Ovary (tissue), 7 donors: ENCODE measurements at regions not wholly inside any gene's neighbourhood (a gene's known extent, or its start where the extent isn't known, plus 50 kb on each side); places are given as distances from the start of the nearest gene placed in this dataset.

Experiments
- DNase-seq, 5 donors: peaks; one replicate each; pipeline ENCODE4 v3.0.0-alpha.2; 2019 to 2020
- H3K27ac ChIP-seq, 2 donors: fragments of 200-600 bp; one replicate each; pipeline versions ENCODE4 v1.5.1 to v1.8.0; 2019 to 2022
- H3K27me3 ChIP-seq: fragments of 200-600 bp; one replicate; pipeline ENCODE4 v1.8.0; 2022
- H3K36me3 ChIP-seq: fragments of 200-600 bp; sonication (generic); one replicate; pipeline ENCODE4 v1.5.1; 2019
- H3K4me1 ChIP-seq: one replicate; pipeline ENCODE4 v1.8.1; 2013; ENCODE audit warnings: mild to moderate bottlenecking, moderate library complexity; ENCODE audit not compliant: insufficient read depth
- H3K4me3 ChIP-seq: fragments of 200-600 bp; sonication (generic); one replicate; pipeline ENCODE4 v1.5.1; 2017
- H3K9me3 ChIP-seq, 2 donors: fragments of 200-600 bp in 1 of 2; sonication (generic) in 1 of 2; one replicate each; pipeline versions ENCODE4 v1.5.1 to v1.8.1; 2013 to 2019; ENCODE audit warnings: mild to moderate bottlenecking in 1 of 2, moderate library complexity in 1 of 2
- CTCF ChIP-seq, 3 donors: fragments of 450-650 bp in 2 of 3; fragments of 200-600 bp in 1 of 3; IDR thresholded peaks; one replicate each; pipeline versions ENCODE4 v1.5.1 to v1.8.0; 2016 to 2022; ENCODE audit warnings: antibody characterized with exemption in 3 of 3, mild to moderate bottlenecking in 1 of 3
- EP300 ChIP-seq: sonication (generic); formaldehyde crosslinking; IDR thresholded peaks from one replicate; pipeline ENCODE4 v1.6.1; 2017; ENCODE audit warnings: antibody characterized with exemption
- POLR2A ChIP-seq: fragments of 450-650 bp; IDR thresholded peaks from one replicate; pipeline ENCODE4 v1.6.1; 2017; ENCODE audit warnings: antibody characterized with exemption, mild to moderate bottlenecking, moderate library complexity
- WGBS, 3 donors: extraction: QIAGEN DNeasy Blood & Tissue Kit in 1 of 3; methylation state at CpG; one replicate each; pipeline versions ENCODE4 v1.1.5 to v1.1.7; 2013 to 2017; 5-methylcytosine and 5-hydroxymethylcytosine counted together
- intact Hi-C, 4 donors: fragments of 100-400 bp; cut with DNase I; formaldehyde crosslinking; loops; one replicate each; pipeline versions ENCODE4 v1.11.0 to v1.15.1; 2022 to 2023
- donor health status: DM: no; HTN: no; CAD: no; lungs with moderate emphysema.
- donor health status: DM: no; HTN: no; CAD: no.
- donor health status: Bipolar disorder and iron deficiency.
- donor health status: DM: no; HTN: no; CAD: no.
- donor health status: DM: yes; HTN: yes; CAD: no.

DNA sequence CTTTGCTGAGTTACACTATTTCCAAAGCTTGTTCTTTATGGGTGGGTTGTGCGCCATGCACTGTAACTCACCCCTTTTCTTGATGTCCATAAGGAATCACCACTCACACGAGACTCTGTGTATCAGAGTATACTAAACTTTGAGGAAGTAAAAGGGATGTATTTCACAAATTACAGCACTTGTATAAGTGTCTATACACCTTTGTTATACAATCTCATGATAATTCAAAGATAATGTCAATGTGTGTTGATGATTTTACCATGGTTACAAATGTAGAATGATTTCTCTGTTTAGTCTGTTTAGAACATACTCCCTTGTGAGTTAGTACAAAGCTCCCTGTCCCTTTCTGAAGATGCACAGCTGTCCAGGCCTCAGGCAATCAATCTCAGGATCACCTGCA, 922.2 kb upstream of the MAP3K7 start:
- TF ChIP-seq POLR2A (no peak), EP300 (no peak), CTCF (IDR thresholded peaks at IDR 0.05) (no peak)
- intact Hi-C loops: no loop called here
- no peak for DNase-seq
- H3K4me1 ChIP-seq: no peaks in the 10 kb centered on the region
- H3K27ac ChIP-seq: no peak overlapping the region
- WGBS, 3 donors: 90 to 97% (median 95%) methylated on average over 2 of the region's 2 CpGs
- no peak overlapping the region for H3K4me3 ChIP-seq
- H3K27me3 ChIP-seq: no peaks in the 10 kb centered on the region
- no peaks in the 10 kb centered on the region for H3K9me3 ChIP-seq
- H3K36me3 ChIP-seq: no peaks in the 10 kb centered on the region

DNA sequence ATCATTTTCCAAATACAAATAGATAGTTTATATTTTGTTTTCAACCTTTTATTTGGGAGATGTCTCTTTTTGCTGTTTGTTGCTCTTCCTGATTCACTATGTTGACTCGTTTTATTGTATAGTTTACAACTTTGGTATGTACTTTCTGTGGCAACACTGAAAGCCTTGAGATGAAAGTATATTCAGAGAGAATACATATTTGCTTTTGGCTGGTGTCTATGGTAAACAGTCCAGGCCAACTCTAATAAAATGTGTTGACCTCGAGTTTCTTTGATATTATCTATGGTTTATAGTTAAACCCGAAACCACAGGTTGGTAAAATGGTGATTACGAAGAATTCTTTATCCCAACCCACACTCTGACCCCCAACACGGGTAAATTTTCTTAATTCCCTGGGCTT, 919.6 kb upstream of the MAP3K7 start:
- H3K9me3 ChIP-seq: no peaks in the 10 kb centered on the region
- no peak for DNase-seq
- WGBS, 3 donors: 59 to 91% (median 81%) methylated on average over 5 of the region's 5 CpGs
- no peaks in the 10 kb centered on the region for H3K36me3 ChIP-seq
- intact Hi-C loops: no loop called here
- TF ChIP-seq CTCF (IDR thresholded peaks at IDR 0.05) (no peak), EP300 (no peak), POLR2A (no peak)
- H3K27me3 ChIP-seq: no peaks in the 10 kb centered on the region
- no peak overlapping the region for H3K4me3 ChIP-seq
- no peaks in the 10 kb centered on the region for H3K4me1 ChIP-seq
- no peak overlapping the region for H3K27ac ChIP-seq

- H3K36me3 ChIP-seq: no peaks in the 10 kb centered on the region
- no peak overlapping the region for H3K27ac ChIP-seq
- TF ChIP-seq POLR2A (no peak), CTCF (IDR thresholded peaks at IDR 0.05) (no peak), EP300 (no peak)
- no peaks in the 10 kb centered on the region for H3K27me3 ChIP-seq
- H3K9me3 ChIP-seq: no peaks in the 10 kb centered on the region
- H3K4me3 ChIP-seq: no peak overlapping the region
- no peak for DNase-seq
- intact Hi-C loops: no loop called here
- H3K4me1 ChIP-seq: no peaks in the 10 kb centered on the region
Measured at GRCh38 chr6:91505199-91505598, 918.3 kb upstream of the MAP3K7 start.

DNA sequence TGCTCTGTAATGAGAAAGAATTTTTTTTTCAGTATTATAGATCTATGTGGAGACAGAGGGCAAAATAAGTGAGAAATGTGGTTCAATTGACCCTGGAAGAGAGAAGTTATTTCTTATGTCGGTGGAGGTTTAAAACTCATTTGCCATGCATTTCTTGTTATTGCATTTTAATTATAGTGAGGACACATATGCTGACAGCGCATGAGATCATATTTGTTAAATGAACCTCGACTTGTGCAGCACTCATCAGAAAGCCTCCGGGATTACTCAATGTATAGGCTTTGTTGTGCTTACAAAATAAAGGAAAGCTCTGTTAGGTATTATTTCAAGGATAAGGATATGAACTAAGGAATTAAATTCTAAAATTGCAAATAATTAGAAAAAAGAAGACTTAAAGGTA, 915.1 kb upstream of the MAP3K7 start:
- no peaks in the 10 kb centered on the region for H3K9me3 ChIP-seq
- whole genome bisulfite sequencing, 3 donors: 90 to 92% (median 91%) methylated on average over 4 of the region's 4 CpGs
- no peak overlapping the region for H3K4me3 ChIP-seq
- intact Hi-C loops: no loop called here
- H3K27me3 ChIP-seq: no peaks in the 10 kb centered on the region
- TF ChIP-seq CTCF (IDR thresholded peaks at IDR 0.05) (no peak), POLR2A (no peak), EP300 (no peak)
- H3K36me3 ChIP-seq: no peaks in the 10 kb centered on the region
- H3K27ac ChIP-seq: no peak overlapping the region
- DNase-seq: no peak
- H3K4me1 ChIP-seq: no peaks in the 10 kb centered on the region
